K562 (cell line): ENCODE measurements at regions not wholly inside any gene's neighbourhood (a gene's known extent, or its start where the extent isn't known, plus 50 kb on each side); places are given as distances from the start of the nearest gene placed in this dataset.

Experiments used
- ADNP ChIP-seq: fragments of 200-800 bp; sonication (Bioruptor generic); IDR thresholded peaks from 2 replicates; pipeline ENCODE4 v1.6.1; 2016; ENCODE audit warnings: missing genetic modification characterization, missing compliant biosample characterization
- AFF4 ChIP-seq: sonication (generic); formaldehyde crosslinking; IDR thresholded peaks from 2 replicates; pipeline ENCODE4 v1.8.0; 2023; ENCODE audit warnings: mild to moderate bottlenecking, missing genetic modification reagents
- CBX3 ChIP-seq, 2 experiments: IDR thresholded peaks; 1 replicate in 1 of 2; 2 replicates in 1 of 2; pipeline ENCODE4 v1.6.1; 2012; ENCODE audit warnings: inconsistent platforms in 2 of 2, low read length in 2 of 2, borderline replicate concordance in 1 of 2, control low read depth in 1 of 2
- DACH1 ChIP-seq: fragments of 450-650 bp; IDR thresholded peaks from 2 replicates; pipeline ENCODE4 v1.6.1; 2018; ENCODE audit not compliant: partially characterized antibody
- E2F8 ChIP-seq: fragments of 450-650 bp; IDR thresholded peaks from 2 replicates; pipeline ENCODE4 v1.7.1; 2018; ENCODE audit warnings: mild to moderate bottlenecking, low read depth; ENCODE audit not compliant: partially characterized antibody
- HINFP ChIP-seq: fragments of 450-650 bp; conservative IDR thresholded peaks from 2 replicates; pipeline ENCODE4 v1.6.1; 2016; ENCODE audit warnings: missing genetic modification characterization, low read depth, mild to moderate bottlenecking, control low read depth, missing compliant biosample characterization
- NBN ChIP-seq: fragments of 450-650 bp; IDR thresholded peaks from 2 replicates; pipeline ENCODE4 v1.6.1; 2016; ENCODE audit warnings: low read depth, mild to moderate bottlenecking
- PPARD ChIP-seq: fragments of 250-450 bp; sonication (Bioruptor Pico); IDR thresholded peaks from 2 replicates; pipeline ENCODE4 v1.8.0; 2022; ENCODE audit warnings: inconsistent platforms, mild to moderate bottlenecking, moderate library complexity
- PTBP1 ChIP-seq: fragments of 200-400 bp; formaldehyde crosslinking; IDR thresholded peaks from 2 replicates; pipeline ENCODE4 v1.6.1; 2017; ENCODE audit warnings: low read depth, low read length
- SAFB ChIP-seq: fragments of 200-400 bp; formaldehyde crosslinking; IDR thresholded peaks from 2 replicates; pipeline ENCODE4 v1.6.1; 2017; ENCODE audit warnings: low read depth, low read length, borderline replicate concordance
- TEAD4 ChIP-seq, 2 experiments: sonication (generic) in 1 of 2; formaldehyde crosslinking in 1 of 2; IDR thresholded peaks; 2 replicates each; pipeline versions ENCODE4 v1.6.1 to v1.8.0; 2012 to 2022; ENCODE audit warnings: borderline replicate concordance in 1 of 2, inconsistent platforms in 1 of 2, low read length in 1 of 2, mild to moderate bottlenecking in 1 of 2, missing genetic modification reagents in 1 of 2
- ZBTB49 ChIP-seq: sonication (generic); formaldehyde crosslinking; IDR thresholded peaks from 2 replicates; pipeline ENCODE4 v1.8.0; 2022; ENCODE audit warnings: missing genetic modification reagents, mild to moderate bottlenecking, borderline replicate concordance
- ZNF274 ChIP-seq: IDR thresholded peaks from 2 replicates; pipeline ENCODE4 v1.6.1; 2011; ENCODE audit warnings: low read depth, mild to moderate bottlenecking, low read length, moderate library complexity, borderline replicate concordance
- ZNF583 ChIP-seq: fragments of 250-450 bp; sonication (Bioruptor Pico); IDR thresholded peaks from 2 replicates; pipeline ENCODE4 v1.4.0; 2020
- ZNF766 ChIP-seq: fragments of 200-800 bp; sonication (Bioruptor generic); conservative IDR thresholded peaks from 2 replicates; pipeline ENCODE4 v1.6.1; 2016; ENCODE audit warnings: missing genetic modification characterization, missing compliant biosample characterization
- ZNF830 ChIP-seq: fragments of 250-450 bp; sonication (Bioruptor Pico); IDR thresholded peaks from 2 replicates; pipeline ENCODE4 v1.5.0; 2021; ENCODE audit warnings: mild to moderate bottlenecking

- no peak for TF ChIP-seq SAFB
- TF ChIP-seq ADNP (tag) = no peak
- TF ChIP-seq ZNF274 = no peak
- TF ChIP-seq TEAD4 (IDR thresholded peaks at IDR 0.05; ENCODE audit: low read length) = peak; percentile 12; the same call in 1 of the 2 replicates
- TF ChIP-seq TEAD4 (CRISPR knock-in tag; IDR thresholded peaks at IDR 0.05; ENCODE audit: borderline replicate concordance) = no peak
- TF ChIP-seq E2F8 = no peak
- TF ChIP-seq ZNF583 = 0 out of 2 replicates have a peak, but pooled peaks have one; percentile 47
- TF ChIP-seq PPARD (CRISPR knock-in tag) = no peak
- TF ChIP-seq CBX3 (IDR thresholded peaks at IDR 0.05; ENCODE audit: borderline replicate concordance in 1 of 2, low read length in 2 of 2) = no peak
- TF ChIP-seq PTBP1 = no peak
- no peak for TF ChIP-seq ZNF830 (CRISPR knock-in tag)
- TF ChIP-seq AFF4 (CRISPR knock-in tag) = no peak
- no peak for TF ChIP-seq DACH1
- TF ChIP-seq ZBTB49 (CRISPR knock-in tag) = no peak
- TF ChIP-seq HINFP = no peak
- no peak for TF ChIP-seq NBN
- TF ChIP-seq ZNF766 = peak; percentile 77
These were observed 153.2 kb upstream of the FRG1 start (continued) for GRCh38 chr4:189787216-189788031.
